Progenitor cell of endocrine pancreas (in vitro differentiated cells): ENCODE measurements at regions not wholly inside any gene's neighbourhood (a gene's known extent, or its start where the extent isn't known, plus 50 kb on each side); places are given as distances from the start of the nearest gene placed in this dataset.

ENCODE experiments used
- DNase-seq: peaks from one replicate; pipeline ENCODE4 v3.0.0; 2021; ENCODE audit warnings: low spot score; ENCODE audit not compliant: unreplicated experiment
- H3K27ac Mint-ChIP-seq: 2 replicates; pipeline ENCODE4 v1.8.0; 2021; ENCODE audit warnings: mild to moderate bottlenecking, moderate library complexity, mixed read lengths
- H3K27me3 Mint-ChIP-seq: 2 replicates; pipeline ENCODE4 v1.8.0; 2021; ENCODE audit warnings: mixed read lengths
- H3K36me3 Mint-ChIP-seq: 2 replicates; pipeline ENCODE4 v1.8.0; 2022; ENCODE audit warnings: mixed read lengths; ENCODE audit not compliant: insufficient read depth
- H3K4me1 Mint-ChIP-seq: 2 replicates; pipeline ENCODE4 v1.8.0; 2021; ENCODE audit warnings: low read depth, mixed read lengths
- H3K4me3 Mint-ChIP-seq: 2 replicates; pipeline ENCODE4 v1.8.0; 2021; ENCODE audit warnings: low read depth, mild to moderate bottlenecking, moderate library complexity, mixed read lengths
- H3K9me3 Mint-ChIP-seq: 2 replicates; pipeline ENCODE4 v1.8.0; 2021; ENCODE audit warnings: low read depth, mixed read lengths
- CTCF ChIP-seq: fragments of 200-600 bp; sonication (generic); IDR thresholded peaks from one replicate; pipeline ENCODE4 v1.5.0; 2021; ENCODE audit warnings: antibody characterized with exemption, mild to moderate bottlenecking; ENCODE audit not compliant: unreplicated experiment

GRCh38 chr2:45195916-45196315 lies 186.7 kb upstream of the SIX2 start:
- no peak overlapping the region for H3K27ac Mint-ChIP-seq
- DNase-seq, result no peak
- peaks cover 17% of the 10 kb centered on the region for H3K4me1 Mint-ChIP-seq
- TF ChIP-seq CTCF, result no peak
- no peaks in the 10 kb centered on the region for H3K36me3 Mint-ChIP-seq
- H3K9me3 Mint-ChIP-seq, result no peaks in the 10 kb centered on the region
- H3K4me3 Mint-ChIP-seq, result no peak overlapping the region
- H3K27me3 Mint-ChIP-seq, result peaks cover 19% of the 10 kb centered on the region

GRCh38 chr2:45194596-45194995 lies 185.3 kb upstream of the SIX2 start:
- peaks cover 17% of the 10 kb centered on the region for H3K4me1 Mint-ChIP-seq
- no peak for DNase-seq
- no peaks in the 10 kb centered on the region for H3K36me3 Mint-ChIP-seq
- no peaks in the 10 kb centered on the region for H3K9me3 Mint-ChIP-seq
- TF ChIP-seq CTCF, result no peak
- H3K27me3 Mint-ChIP-seq, result peaks cover 29% of the 10 kb centered on the region
- H3K27ac Mint-ChIP-seq, result no peak overlapping the region
- H3K4me3 Mint-ChIP-seq, result no peak overlapping the region

GRCh38 chr2:45193581-45193980 lies 184.3 kb upstream of the SIX2 start:
- Mint-ChIP-seq H3K27me3 (peaks cover 39% of the 10 kb centered on the region), H3K27ac (no peak overlapping the region), H3K36me3 (no peaks in the 10 kb centered on the region), H3K4me1 (peaks cover 17% of the 10 kb centered on the region), H3K4me3 (no peak overlapping the region), H3K9me3 (no peaks in the 10 kb centered on the region)
- no peak for TF ChIP-seq CTCF
- DNase-seq, result no peak

GRCh38 chr2:45192991-45193390 lies 183.7 kb upstream of the SIX2 start:
- Mint-ChIP-seq H3K27me3 (peaks cover 45% of the 10 kb centered on the region), H3K9me3 (no peaks in the 10 kb centered on the region), H3K4me3 (no peak overlapping the region), H3K36me3 (no peaks in the 10 kb centered on the region), H3K4me1 (peaks cover 17% of the 10 kb centered on the region), H3K27ac (no peak overlapping the region)
- no peak for DNase-seq
- TF ChIP-seq CTCF, result no peak

- no peaks in the 10 kb centered on the region for H3K36me3 Mint-ChIP-seq
- DNase-seq, result no peak
- H3K4me3 Mint-ChIP-seq, result no peak overlapping the region
- H3K4me1 Mint-ChIP-seq, result peaks cover 17% of the 10 kb centered on the region
- peaks cover 50% of the 10 kb centered on the region for H3K27me3 Mint-ChIP-seq
- no peak for TF ChIP-seq CTCF
- H3K27ac Mint-ChIP-seq, result no peak overlapping the region
- no peaks in the 10 kb centered on the region for H3K9me3 Mint-ChIP-seq
Observed at GRCh38 chr2:45192481-45192880, 183.2 kb upstream of the SIX2 start.
